Endothelial cell of umbilical vein (primary cell): ENCODE measurements at regions not wholly inside any gene's neighbourhood (a gene's known extent, or its start where the extent isn't known, plus 50 kb on each side); places are given as distances from the start of the nearest gene placed in this dataset.

Source experiments
- BruUV-seq: library from RNA; stranded (reverse); fragments of 400-500 nt; replicated peaks from 2 replicates; lab custom pipeline; 2021; lab: Mats Ljungman, UMichigan
- CTCF ChIA-PET: fragments of 300-600, 350-600 bp; sonication (Branson Sonifier 250); formaldehyde crosslinking; loops from one replicate; lab custom pipeline; 2021; ENCODE audit warnings: antibody characterized with exemption, inconsistent platforms; lab: Charles Lee
- POLR2A ChIA-PET: fragments of 300-600, 350-600 bp; sonication (Branson Sonifier 250); formaldehyde crosslinking; loops from one replicate; lab custom pipeline; 2021; ENCODE audit warnings: antibody characterized with exemption, inconsistent platforms; lab: Charles Lee
- DNase-seq: peaks from one replicate; pipeline ENCODE4 v3.0.0-alpha.2; 2011; ENCODE audit warnings: low read depth, low spot score
- FAIRE-seq: peaks from 2 replicates; lab custom pipeline; 2011; peaks lifted over from hg19 to GRCh38; lab: Jason Lieb, UNC
- H2AFZ ChIP-seq: 2 replicates; pipeline ENCODE4 v1.6.0; 2012; ENCODE audit warnings: low read depth, low read length, control low read depth, inconsistent platforms
- H3K27ac ChIP-seq: 2 replicates; pipeline ENCODE4 v1.5.1; 2011; ENCODE audit warnings: low read depth, mild to moderate bottlenecking, control low read depth, low read length, moderate library complexity; ENCODE audit not compliant: insufficient read depth
- H3K27me3 ChIP-seq, 2 experiments: 2 replicates each; pipeline versions ENCODE4 v1.6.0 to v1.6.1; 2011; ENCODE audit warnings: low read length in 2 of 2, mixed read lengths in 1 of 2; ENCODE audit not compliant: control insufficient read depth in 2 of 2, insufficient read depth in 2 of 2
- H3K36me3 ChIP-seq, 2 experiments: 2 replicates in 1 of 2; 3 replicates in 1 of 2; pipeline ENCODE4 v1.5.1; 2011; ENCODE audit warnings: low read length in 2 of 2, mild to moderate bottlenecking in 1 of 2, moderate library complexity in 1 of 2; ENCODE audit not compliant: control insufficient read depth in 2 of 2, insufficient read depth in 2 of 2; ENCODE audit errors: extremely low read depth in 1 of 2
- H3K4me1 ChIP-seq: 3 replicates; pipeline ENCODE4 v1.5.1; 2011; ENCODE audit warnings: mild to moderate bottlenecking, low read length; ENCODE audit not compliant: control insufficient read depth, insufficient read depth; ENCODE audit errors: extremely low read depth
- H3K4me2 ChIP-seq: 2 replicates; pipeline ENCODE4 v1.6.1; 2011; ENCODE audit warnings: low read length, control low read depth, mixed read lengths; ENCODE audit not compliant: insufficient read depth
- H3K4me3 ChIP-seq, 3 experiments: fragments of 200-600 bp in 1 of 3; sonication (generic), shearing (Covaris generic) in 1 of 3; replicated peaks in 1 of 3; 2 replicates each; pipeline ENCODE4 v1.5.1; 2011 to 2016; ENCODE audit warnings: control low read depth in 3 of 3, low read length in 3 of 3, mild to moderate bottlenecking in 2 of 3, inconsistent platforms in 1 of 3, low read depth in 1 of 3, moderate library complexity in 1 of 3; ENCODE audit not compliant: insufficient read depth in 1 of 3
- H3K79me2 ChIP-seq: 2 replicates; pipeline ENCODE4 v1.6.0; 2012; ENCODE audit warnings: low read length, inconsistent platforms; ENCODE audit not compliant: control insufficient read depth, insufficient read depth
- H3K9ac ChIP-seq: replicated peaks from 2 replicates; pipeline ENCODE3; 2011; ENCODE audit warnings: low read length, control low read depth; ENCODE audit not compliant: insufficient read depth; ENCODE audit errors: extremely low read depth
- H3K9me1 ChIP-seq: replicated peaks from 3 replicates; pipeline ENCODE4 v1.6.0; 2011; ENCODE audit warnings: mild to moderate bottlenecking, low read length; ENCODE audit not compliant: control insufficient read depth, insufficient read depth; ENCODE audit errors: extremely low read depth
- H3K9me3 ChIP-seq: replicated peaks from 2 replicates; pipeline ENCODE4 v1.5.1; 2012; ENCODE audit warnings: low read length, inconsistent platforms; ENCODE audit not compliant: control insufficient read depth, insufficient read depth
- H4K20me1 ChIP-seq: replicated peaks from 2 replicates; pipeline ENCODE3; 2011; ENCODE audit warnings: mild to moderate bottlenecking, low read length; ENCODE audit not compliant: control insufficient read depth, insufficient read depth; ENCODE audit errors: extremely low read depth
- CTCF ChIP-seq, 2 donors: IDR thresholded peaks; 1 replicate in 1 of 2; 2 replicates in 1 of 2; pipeline ENCODE4 v1.5.1; 2011; ENCODE audit warnings: low read length in 2 of 2, mild to moderate bottlenecking in 2 of 2, moderate library complexity in 2 of 2, control low read depth in 1 of 2, inconsistent platforms in 1 of 2, low read depth in 1 of 2; ENCODE audit not compliant: insufficient read depth in 1 of 2; ENCODE audit errors: extremely low read depth in 1 of 2
- EZH2 ChIP-seq: IDR thresholded peaks from 2 replicates; pipeline ENCODE4 v1.6.1; 2012; ENCODE audit warnings: borderline replicate concordance, low read depth, mild to moderate bottlenecking, moderate library complexity, low read length, inconsistent platforms; ENCODE audit not compliant: severe bottlenecking
- FOS ChIP-seq: IDR thresholded peaks from 2 replicates; pipeline ENCODE4 v1.6.1; 2011; ENCODE audit warnings: mild to moderate bottlenecking, low read length, moderate library complexity, borderline replicate concordance; ENCODE audit not compliant: insufficient read depth
- GATA2 ChIP-seq: IDR thresholded peaks from 2 replicates; pipeline ENCODE4 v1.7.0; 2011; ENCODE audit warnings: low read depth, mild to moderate bottlenecking, moderate library complexity, mixed read lengths, low read length; ENCODE audit not compliant: insufficient read length, insufficient read depth
- JUN ChIP-seq: IDR thresholded peaks from 2 replicates; pipeline ENCODE4 v1.6.1; 2011; ENCODE audit warnings: borderline replicate concordance, low read depth; ENCODE audit not compliant: insufficient read length, insufficient read depth
- MAX ChIP-seq: IDR thresholded peaks from 2 replicates; pipeline ENCODE4 v1.6.1; 2011; ENCODE audit not compliant: insufficient read depth, insufficient read length
- MYC ChIP-seq: IDR thresholded peaks from one replicate; pipeline ENCODE4 v1.6.1; 2011; ENCODE audit warnings: mild to moderate bottlenecking, low read depth, low read length
- POLR2A ChIP-seq: IDR thresholded peaks from 2 replicates; pipeline ENCODE4 v1.6.1; 2012; ENCODE audit warnings: low read depth, mild to moderate bottlenecking, control low read depth, low read length
- POLR2AphosphoS5 ChIP-seq: IDR thresholded peaks from 2 replicates; pipeline ENCODE4 v1.6.1; 2012; ENCODE audit warnings: low read depth, mild to moderate bottlenecking, control low read depth, low read length, moderate library complexity; ENCODE audit not compliant: insufficient read depth
- dilution Hi-C: fragments of 300-500 bp; cut with MboI; formaldehyde crosslinking; loops from one replicate; pipeline ENCODE4 v1.15.0; 2019; ENCODE audit warnings: low sequenced_read_pairs; ENCODE audit not compliant: extremely low pct_ligation_motif_present
- intact Hi-C: fragments of 100-400 bp; cut with micrococcal nuclease; formaldehyde crosslinking; loops from one replicate; pipeline ENCODE4 v1.10.0; 2022

GRCh38 chr2:238743243-238744065 is 104.4 kb upstream of the TWIST2 start:
- Histone ChIP-seq H2AFZ (no peak overlapping the region), H3K4me1 (no peaks in the 10 kb centered on the region), H4K20me1 (no peaks in the 10 kb centered on the region), H3K4me3 (no peak overlapping the region), H3K9me3 (peaks cover 2% of the 10 kb centered on the region), H3K9me1 (no peaks in the 10 kb centered on the region), H3K9ac (no peak overlapping the region), H3K27me3 (no peaks in the 10 kb centered on the region), H3K27ac (no peak overlapping the region), H3K79me2 (no peaks in the 10 kb centered on the region), H3K36me3 (no peaks in the 10 kb centered on the region), H3K4me2 (no peak overlapping the region)
- TF ChIP-seq POLR2A (no peak), EZH2 (no peak), GATA2 (no peak), JUN (no peak), MYC (no peak), MAX (no peak), FOS (no peak), CTCF (IDR thresholded peaks at IDR 0.05; ENCODE audit: extremely low read depth in 1 of 2, insufficient read depth in 1 of 2, low read depth in 1 of 2, low read length in 2 of 2) (no peak), POLR2AphosphoS5 (no peak)
- POLR2A ChIA-PET = no interaction called here
- FAIRE-seq (no peak), DNase-seq (no peak)
- intact Hi-C loops = no loop called here
- dilution Hi-C loops = no loop called here
- no TSS peak for BruUV-seq
- CTCF ChIA-PET = no interaction called here
